Esophagus squamous epithelium (tissue), 4 donors: ENCODE measurements at regions not wholly inside any gene's neighbourhood (a gene's known extent, or its start where the extent isn't known, plus 50 kb on each side); places are given as distances from the start of the nearest gene placed in this dataset.

Experiments used
- CTCF ChIP-seq, 6 experiments: fragments of 450-650 bp in 4 of 6; fragments of 200-600 bp in 2 of 6; sonication (generic) in 2 of 6; IDR thresholded peaks; one replicate each; pipeline ENCODE4 v1.5.1; 2016 to 2019; ENCODE audit warnings: antibody characterized with exemption in 6 of 6, mild to moderate bottlenecking in 4 of 6, moderate library complexity in 4 of 6
- POLR2A ChIP-seq, 4 donors: fragments of 450-650 bp; IDR thresholded peaks; one replicate each; pipeline ENCODE4 v1.6.1; 2017; ENCODE audit warnings: antibody characterized with exemption in 4 of 4, mild to moderate bottlenecking in 4 of 4, moderate library complexity in 3 of 4

GRCh38 chrX:47749185-47749967 is 87.3 kb upstream of the ZNF81 start:
- TF ChIP-seq CTCF (IDR thresholded peaks at IDR 0.05) (no peak), POLR2A (IDR thresholded peaks at IDR 0.05) (no peak)
